HUES48 (cell line): ENCODE measurements at regions not wholly inside any gene's neighbourhood (a gene's known extent, or its start where the extent isn't known, plus 50 kb on each side); places are given as distances from the start of the nearest gene placed in this dataset.
"Not testable (repeated sequence)": the region's sequence is repeated elsewhere in the genome, so short reads cannot be mapped to it uniquely, and the experiment has no call there.

Source experiments
- H3K27ac ChIP-seq: one replicate; pipeline ENCODE4 v1.7.0; 2013; ENCODE audit warnings: low read depth, low read length, inconsistent platforms
- H3K27me3 ChIP-seq: 2 replicates; pipeline ENCODE4 v1.6.1; 2013; ENCODE audit warnings: mild to moderate bottlenecking, low read length; ENCODE audit not compliant: control insufficient read depth, insufficient read depth
- H3K36me3 ChIP-seq: 2 replicates; pipeline ENCODE4 v1.6.1; 2013; ENCODE audit warnings: low read length; ENCODE audit not compliant: control insufficient read depth, insufficient read depth
- H3K4me1 ChIP-seq: 2 replicates; pipeline ENCODE4 v1.6.1; 2013; ENCODE audit warnings: mild to moderate bottlenecking, low read length; ENCODE audit not compliant: control insufficient read depth, insufficient read depth
- H3K4me3 ChIP-seq: 2 replicates; pipeline ENCODE4 v1.5.1; 2013; ENCODE audit warnings: mild to moderate bottlenecking, low read depth, low read length
- H3K9ac ChIP-seq: 2 replicates; pipeline ENCODE4 v1.6.1; 2013; ENCODE audit warnings: mild to moderate bottlenecking, low read depth, low read length, moderate library complexity
- H3K9me3 ChIP-seq: 2 replicates; pipeline ENCODE4 v1.6.1; 2013; ENCODE audit warnings: low read length; ENCODE audit not compliant: control insufficient read depth, insufficient read depth

DNA sequence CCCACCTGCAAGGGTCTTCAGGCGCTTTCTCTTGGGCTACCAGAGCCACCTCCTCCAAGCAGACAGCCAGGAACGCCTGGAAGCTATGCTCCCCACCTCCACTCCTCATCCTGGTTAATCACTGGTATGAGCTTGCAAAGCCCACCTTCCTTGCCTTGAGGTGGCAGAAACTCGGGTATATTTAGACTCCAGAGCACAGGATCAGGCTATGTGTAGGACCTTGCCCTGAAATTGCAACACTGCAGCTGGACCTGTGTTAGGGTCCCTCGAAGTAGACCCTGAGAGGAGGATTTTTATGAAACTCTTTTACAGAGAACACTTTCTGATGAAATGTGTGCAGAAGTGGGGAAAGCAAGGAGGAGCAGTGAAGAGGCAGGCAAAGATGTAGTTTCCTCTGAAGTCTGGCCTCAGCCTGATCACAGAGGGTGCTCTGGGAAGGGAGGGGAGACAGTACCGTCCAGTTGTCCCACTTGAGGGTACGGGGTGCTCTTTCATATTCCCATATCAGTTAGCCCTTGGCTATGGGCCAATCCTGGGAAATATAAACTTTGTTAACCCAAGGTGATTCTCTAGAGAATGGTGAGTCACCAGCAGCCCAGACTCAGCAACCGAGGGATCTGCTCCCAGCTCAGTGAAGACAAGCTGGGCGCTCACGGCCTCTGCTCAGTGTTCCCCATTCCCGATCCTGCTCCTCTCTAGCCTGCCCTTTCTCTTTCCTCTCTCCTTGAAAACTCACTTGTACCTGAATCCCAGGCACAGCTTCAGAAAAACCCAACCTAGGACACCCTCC is 157.9 kb downstream of the UQCRFS1 start:
- Histone ChIP-seq H3K36me3 (no peaks in the 10 kb centered on the region), H3K9ac (no peak overlapping the region), H3K27me3 (no peaks in the 10 kb centered on the region), H3K4me1 (no peaks in the 10 kb centered on the region), H3K9me3 (no peaks in the 10 kb centered on the region), H3K4me3 (no peak overlapping the region), H3K27ac (no peak overlapping the region)

DNA sequence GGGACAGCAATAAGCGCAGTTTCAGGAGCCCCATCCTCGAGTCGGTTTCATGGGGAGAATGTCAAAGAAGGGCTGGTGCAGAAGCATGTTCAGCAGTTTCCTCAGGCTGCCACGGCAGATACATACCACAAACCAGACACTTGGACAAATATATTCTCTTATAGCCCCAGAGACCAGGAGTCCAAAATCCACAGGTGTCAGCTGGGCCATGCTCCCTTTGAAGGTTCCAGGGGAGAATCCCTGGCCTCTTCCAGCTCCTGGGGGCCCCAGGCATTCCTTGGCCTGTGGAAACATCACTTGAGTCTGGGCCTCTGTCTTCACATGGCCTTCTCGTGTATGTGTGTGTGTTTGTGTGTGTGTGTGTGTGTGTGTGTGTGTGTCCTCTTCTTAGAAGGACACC is 164.1 kb downstream of the UQCRFS1 start:
- no peak overlapping the region for H3K27ac ChIP-seq
- H3K4me3 ChIP-seq: no peak overlapping the region
- H3K27me3 ChIP-seq: no peaks in the 10 kb centered on the region
- H3K9ac ChIP-seq: no peak overlapping the region
- H3K36me3 ChIP-seq: no peaks in the 10 kb centered on the region
- H3K9me3 ChIP-seq: no peaks in the 10 kb centered on the region
- peaks cover 27% of the 10 kb centered on the region for H3K4me1 ChIP-seq

DNA sequence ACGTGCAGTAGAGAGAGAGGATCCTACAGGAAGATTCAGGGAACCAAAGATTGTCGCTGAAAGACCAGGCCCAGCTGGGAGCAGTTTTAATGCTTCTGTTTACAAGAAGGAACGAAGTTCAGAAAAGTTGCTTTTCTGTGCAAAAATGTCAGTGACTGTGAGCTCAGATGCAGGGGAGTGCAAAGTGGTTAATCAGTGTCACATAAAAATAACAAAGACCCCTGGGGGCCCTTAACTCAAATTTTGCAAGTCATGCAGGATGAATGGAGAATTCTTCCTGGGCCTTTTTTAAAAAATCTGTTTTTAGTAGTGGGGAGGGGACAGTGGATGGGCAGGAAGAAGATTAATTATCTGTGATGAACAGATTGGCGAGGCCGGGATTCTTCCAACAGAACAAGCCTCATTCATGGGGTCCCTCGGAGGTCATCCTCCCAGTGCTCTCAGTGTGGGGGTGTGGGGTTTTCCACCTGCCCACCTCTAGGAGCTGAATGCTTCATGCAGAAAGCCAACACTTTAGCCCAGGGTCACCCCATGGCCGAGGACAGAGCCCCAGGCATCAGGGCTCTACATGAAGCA is 167.2 kb downstream of the UQCRFS1 start:
- Histone ChIP-seq H3K4me1 (peaks cover 28% of the 10 kb centered on the region), H3K4me3 (no peak overlapping the region), H3K9me3 (no peaks in the 10 kb centered on the region), H3K27ac (peak overlapping the region; percentile 36), H3K9ac (no peak overlapping the region), H3K36me3 (no peaks in the 10 kb centered on the region), H3K27me3 (no peaks in the 10 kb centered on the region)

DNA sequence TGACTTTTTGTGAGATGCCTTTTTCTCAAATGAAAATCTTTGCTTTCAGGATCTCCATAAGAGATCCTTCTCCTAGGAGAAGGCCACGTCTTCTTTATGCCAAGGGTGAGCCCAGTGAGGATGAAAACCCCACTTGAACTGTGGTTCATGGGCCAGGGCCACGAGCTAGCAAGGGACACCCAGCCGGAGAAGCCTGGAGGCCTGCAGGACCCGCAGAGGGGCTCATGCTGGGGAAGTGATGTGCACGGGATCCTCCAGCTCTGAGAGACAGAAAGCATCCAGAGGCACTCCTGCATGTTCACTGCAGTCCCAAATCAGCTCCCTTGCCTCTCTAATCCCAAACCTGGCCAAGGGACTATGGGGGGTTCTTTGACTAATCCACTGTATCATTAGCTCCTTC is 168.9 kb downstream of the UQCRFS1 start:
- Histone ChIP-seq H3K27ac (no peak overlapping the region), H3K4me1 (peaks cover 30% of the 10 kb centered on the region), H3K4me3 (no peak overlapping the region), H3K9ac (no peak overlapping the region), H3K9me3 (no peaks in the 10 kb centered on the region), H3K36me3 (no peaks in the 10 kb centered on the region), H3K27me3 (no peaks in the 10 kb centered on the region)

DNA sequence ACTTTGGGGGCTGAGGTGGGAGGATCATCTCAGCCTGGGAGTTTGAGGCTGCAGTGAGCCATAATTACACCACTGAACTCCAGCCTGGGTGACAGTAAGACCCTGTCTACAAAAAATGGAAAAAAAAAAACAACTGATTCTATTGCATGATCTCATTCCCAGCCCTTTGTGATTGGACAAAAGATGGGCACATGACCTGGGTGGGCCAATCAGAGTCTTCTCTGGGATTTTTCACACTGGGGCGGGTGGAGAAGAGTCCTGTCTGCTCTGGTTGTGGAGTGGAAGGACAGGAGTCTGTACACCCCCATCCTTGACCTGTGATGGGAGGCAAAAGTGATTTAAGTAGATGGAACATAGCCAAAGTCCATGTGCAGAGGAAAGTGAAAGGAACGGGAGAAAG is 170.5 kb downstream of the UQCRFS1 start:
- Histone ChIP-seq H3K27ac (no peak overlapping the region), H3K27me3 (no peaks in the 10 kb centered on the region), H3K9me3 (no peaks in the 10 kb centered on the region)

DNA sequence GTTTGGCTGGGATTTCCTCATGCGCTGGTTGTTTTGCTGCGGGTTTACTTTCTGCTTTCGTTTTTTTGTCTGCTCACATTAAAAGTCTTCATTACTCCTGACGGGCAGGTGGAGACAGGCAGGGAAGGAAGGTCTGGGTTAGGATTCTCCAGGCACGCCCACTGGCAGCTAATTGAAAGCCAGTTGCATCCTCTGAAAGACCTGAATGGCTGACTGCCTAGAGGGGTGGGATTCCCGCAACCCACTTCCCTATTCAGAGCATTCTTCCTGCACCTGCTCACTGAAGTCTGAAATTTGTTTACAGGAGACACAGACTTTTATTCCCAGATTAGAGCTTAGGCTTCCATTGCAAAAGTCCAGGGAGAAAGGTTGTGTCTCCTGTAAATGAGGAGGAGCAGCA is 172.0 kb downstream of the UQCRFS1 start:
- Histone ChIP-seq H3K27ac (no peak overlapping the region), H3K27me3 (no peaks in the 10 kb centered on the region), H3K36me3 (no peaks in the 10 kb centered on the region), H3K4me3 (no peak overlapping the region), H3K9ac (no peak overlapping the region), H3K4me1 (peaks cover 31% of the 10 kb centered on the region), H3K9me3 (no peaks in the 10 kb centered on the region)

More for the DNA sequence above, 170.5 kb downstream of the UQCRFS1 start:
- Histone ChIP-seq H3K9ac (no peak overlapping the region), H3K36me3 (no peaks in the 10 kb centered on the region), H3K4me3 (no peak overlapping the region), H3K4me1 (peaks cover 37% of the 10 kb centered on the region)

DNA sequence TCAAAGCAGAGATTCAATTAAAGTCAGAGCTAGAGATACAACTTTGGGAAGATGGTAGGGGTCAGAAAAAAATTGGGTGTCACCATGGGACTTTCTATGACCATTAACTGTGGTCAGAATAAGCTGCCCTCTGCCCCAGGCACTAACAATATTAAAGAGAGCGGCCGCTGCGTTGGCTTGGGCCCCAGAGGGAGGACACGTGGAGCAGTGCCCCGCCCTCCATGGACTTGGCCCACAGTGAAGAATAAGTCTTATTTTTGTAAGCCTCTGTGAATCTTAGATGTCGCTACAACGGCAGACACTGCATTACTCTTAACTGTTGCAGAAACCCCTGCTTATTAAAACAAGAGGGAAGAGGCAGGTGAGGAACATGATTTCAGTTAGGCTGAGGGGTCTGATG is 172.7 kb downstream of the UQCRFS1 start:
- H3K27ac ChIP-seq: no peak overlapping the region
- no peaks in the 10 kb centered on the region for H3K9me3 ChIP-seq
- peaks cover 24% of the 10 kb centered on the region for H3K4me1 ChIP-seq
- no peak overlapping the region for H3K9ac ChIP-seq
- H3K4me3 ChIP-seq: no peak overlapping the region
- H3K27me3 ChIP-seq: no peaks in the 10 kb centered on the region
- no peaks in the 10 kb centered on the region for H3K36me3 ChIP-seq

- H3K4me1 ChIP-seq: peaks cover 17% of the 10 kb centered on the region; the same call in 1 of the 2 replicates
- not testable (repeated sequence) for H3K36me3 ChIP-seq, H3K9ac ChIP-seq, H3K27me3 ChIP-seq, H3K4me3 ChIP-seq, H3K9me3 ChIP-seq, H3K27ac ChIP-seq
Observed at GRCh38 chr19:29039036-29039435, 173.9 kb downstream of the UQCRFS1 start.

- Histone ChIP-seq H3K36me3 (no peaks in the 10 kb centered on the region), H3K27ac (no peak overlapping the region), H3K4me1 (no peaks in the 10 kb centered on the region), H3K9me3 (no peaks in the 10 kb centered on the region), H3K4me3 (no peak overlapping the region), H3K9ac (no peak overlapping the region), H3K27me3 (no peaks in the 10 kb centered on the region)
Observed at GRCh38 chr19:29031216-29031615, 181.7 kb downstream of the UQCRFS1 start.

GRCh38 chr19:29029268-29029958 is 183.5 kb downstream of the UQCRFS1 start:
- no peaks in the 10 kb centered on the region for H3K9me3 ChIP-seq
- H3K27ac ChIP-seq: no peak overlapping the region
- H3K9ac ChIP-seq: no peak overlapping the region
- no peaks in the 10 kb centered on the region for H3K4me1 ChIP-seq
- no peaks in the 10 kb centered on the region for H3K36me3 ChIP-seq
- no peaks in the 10 kb centered on the region for H3K27me3 ChIP-seq
- no peak overlapping the region for H3K4me3 ChIP-seq

DNA sequence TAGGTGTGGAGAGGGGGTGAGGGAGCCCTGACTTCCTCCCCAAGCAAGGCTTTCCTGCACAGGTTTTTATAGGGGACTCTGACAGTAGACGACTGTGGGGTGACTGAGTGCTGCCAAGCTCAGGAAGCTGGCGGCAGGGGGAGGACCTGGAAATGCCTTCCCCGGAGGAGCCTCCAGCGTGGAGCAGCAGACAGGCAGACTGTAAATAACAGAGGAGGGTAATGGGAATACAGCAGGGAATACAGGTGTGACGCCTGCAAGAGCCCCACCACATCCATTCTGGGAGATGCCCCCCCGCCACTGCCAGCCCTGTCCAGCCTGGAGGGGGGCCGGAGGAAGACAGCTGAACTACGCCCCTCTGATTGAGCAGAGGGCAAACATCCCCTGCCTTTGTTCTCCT is 190.4 kb downstream of the UQCRFS1 start:
- Histone ChIP-seq H3K27ac (no peak overlapping the region), H3K4me1 (no peaks in the 10 kb centered on the region), H3K9ac (no peak overlapping the region), H3K27me3 (no peaks in the 10 kb centered on the region), H3K36me3 (no peaks in the 10 kb centered on the region), H3K4me3 (no peak overlapping the region), H3K9me3 (no peaks in the 10 kb centered on the region)
